PC-9 (cell line): ENCODE measurements at regions not wholly inside any gene's neighbourhood (a gene's known extent, or its start where the extent isn't known, plus 50 kb on each side); places are given as distances from the start of the nearest gene placed in this dataset.
"Not testable (repeated sequence)": the region's sequence is repeated elsewhere in the genome, so short reads cannot be mapped to it uniquely, and the experiment has no call there.

Source experiments
- EZH2 ChIP-seq: fragments of 200-600 bp; sonication (generic); IDR thresholded peaks from 2 replicates; pipeline ENCODE4 v1.8.0; 2017; ENCODE audit warnings: antibody characterized with exemption, low read depth
- TF ChIP-seq, protein P1 (sequence below): fragments of 200-600 bp; sonication (generic); conservative IDR thresholded peaks from 2 replicates; pipeline ENCODE4 v1.6.1; 2017; ENCODE audit warnings: mixed run types, antibody characterized with exemption, mild to moderate bottlenecking, moderate library complexity

DNA sequence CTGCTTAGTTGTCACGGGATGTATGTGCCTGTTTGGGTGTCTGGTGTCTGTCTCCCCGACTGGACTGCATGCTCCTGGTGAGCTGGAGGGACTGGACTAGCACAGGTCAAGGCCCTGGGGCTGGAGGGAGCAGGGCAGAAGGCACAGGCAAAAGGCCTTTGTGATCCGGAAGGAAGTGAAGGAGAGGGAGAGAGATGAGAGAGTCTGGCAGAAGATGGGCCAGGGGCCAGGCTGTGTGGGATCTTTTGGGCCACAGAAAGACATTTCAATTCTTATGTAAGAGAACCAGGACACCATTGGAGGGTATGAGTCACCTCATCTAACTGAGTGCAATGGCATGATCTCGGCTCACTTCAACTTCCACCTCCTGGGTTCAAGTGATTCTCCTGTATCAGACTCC is 85.2 kb downstream of the ALG1L2 start:
- TF ChIP-seq, protein P1, sequence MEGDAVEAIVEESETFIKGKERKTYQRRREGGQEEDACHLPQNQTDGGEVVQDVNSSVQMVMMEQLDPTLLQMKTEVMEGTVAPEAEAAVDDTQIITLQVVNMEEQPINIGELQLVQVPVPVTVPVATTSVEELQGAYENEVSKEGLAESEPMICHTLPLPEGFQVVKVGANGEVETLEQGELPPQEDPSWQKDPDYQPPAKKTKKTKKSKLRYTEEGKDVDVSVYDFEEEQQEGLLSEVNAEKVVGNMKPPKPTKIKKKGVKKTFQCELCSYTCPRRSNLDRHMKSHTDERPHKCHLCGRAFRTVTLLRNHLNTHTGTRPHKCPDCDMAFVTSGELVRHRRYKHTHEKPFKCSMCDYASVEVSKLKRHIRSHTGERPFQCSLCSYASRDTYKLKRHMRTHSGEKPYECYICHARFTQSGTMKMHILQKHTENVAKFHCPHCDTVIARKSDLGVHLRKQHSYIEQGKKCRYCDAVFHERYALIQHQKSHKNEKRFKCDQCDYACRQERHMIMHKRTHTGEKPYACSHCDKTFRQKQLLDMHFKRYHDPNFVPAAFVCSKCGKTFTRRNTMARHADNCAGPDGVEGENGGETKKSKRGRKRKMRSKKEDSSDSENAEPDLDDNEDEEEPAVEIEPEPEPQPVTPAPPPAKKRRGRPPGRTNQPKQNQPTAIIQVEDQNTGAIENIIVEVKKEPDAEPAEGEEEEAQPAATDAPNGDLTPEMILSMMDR: not testable (repeated sequence)
- not testable (repeated sequence) for TF ChIP-seq EZH2
